NK-92 treated with Interleukin-12 subunit alpha and Interleukin-12 subunit beta, amount 100 ng/mL, for 24 hours (cell line): ENCODE measurements at regions not wholly inside any gene's neighbourhood (a gene's known extent, or its start where the extent isn't known, plus 50 kb on each side); places are given as distances from the start of the nearest gene placed in this dataset.
"Not testable (repeated sequence)": the region's sequence is repeated elsewhere in the genome, so short reads cannot be mapped to it uniquely, and the experiment has no call there.

Experiments
- DNase-seq: peaks from one replicate; lab custom pipeline; 2025; lab: John Stamatoyannopoulos, UW

- DNase-seq, result no peak
Observed at GRCh38 chr13:80952158-80952557, 611.2 kb upstream of the SPRY2 start.

DNA sequence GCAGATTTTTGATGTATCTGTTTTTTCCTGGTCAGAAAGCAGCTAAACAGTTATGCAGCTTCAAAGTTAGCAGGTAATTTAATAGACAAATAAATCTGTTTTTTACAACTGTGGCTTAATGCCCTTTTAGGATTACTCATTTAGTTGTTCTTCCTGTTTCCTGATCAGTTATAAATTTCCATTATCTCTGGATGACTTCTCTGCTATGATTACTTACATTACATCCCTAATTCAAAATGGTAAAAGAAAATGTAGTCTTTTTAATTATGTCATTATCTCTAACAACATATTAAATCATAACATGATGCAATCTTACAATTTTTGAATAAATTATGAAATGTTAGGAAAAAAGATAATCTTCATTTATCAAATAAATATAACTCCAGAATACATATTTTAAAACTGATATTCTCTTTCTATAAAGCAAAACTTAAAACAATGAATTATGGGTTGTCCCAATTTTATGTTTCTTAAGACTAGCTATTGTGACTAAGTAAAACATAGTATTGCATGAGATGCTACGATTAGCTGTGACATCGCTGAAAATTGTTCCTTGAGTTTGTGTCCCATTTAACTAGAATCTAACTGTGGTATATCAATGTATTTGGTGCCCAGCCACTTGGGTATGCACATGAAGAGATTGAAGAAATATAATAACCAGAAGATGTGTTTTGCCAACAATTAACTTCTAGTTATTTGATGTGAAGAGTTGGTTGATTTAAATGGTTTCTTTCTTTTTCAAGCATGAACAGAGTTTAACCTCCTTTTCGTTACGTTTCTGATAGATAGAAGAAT is 605.3 kb upstream of the SPRY2 start:
- no peak for DNase-seq

- DNase-seq, result no peak
Observed at GRCh38 chr13:80945328-80945727, 604.4 kb upstream of the SPRY2 start.

- no peak for DNase-seq
Observed at GRCh38 chr13:80939581-80939980, 598.7 kb upstream of the SPRY2 start.

DNA sequence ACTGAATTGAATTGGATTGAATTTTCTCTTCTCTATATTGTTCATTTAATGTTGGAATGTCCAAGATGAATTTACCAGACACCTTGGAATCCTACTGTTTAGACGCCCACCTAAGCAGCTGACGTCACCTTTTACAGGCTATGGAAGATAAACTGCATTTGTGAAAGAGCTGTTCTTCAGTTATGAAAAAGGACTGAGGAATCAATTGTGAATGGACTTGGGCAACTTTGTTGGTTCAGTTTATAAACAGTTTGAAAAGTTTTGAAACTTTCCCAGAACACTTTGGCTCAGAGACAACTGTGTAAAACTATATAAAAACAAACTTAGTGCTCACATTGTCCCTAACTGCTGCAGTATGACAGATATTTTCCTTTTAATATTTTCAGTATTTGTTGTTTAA is 590.8 kb upstream of the SPRY2 start:
- DNase-seq, result no peak

GRCh38 chr13:80931118-80931517 is 590.2 kb upstream of the SPRY2 start:
- DNase-seq, result no peak

DNA sequence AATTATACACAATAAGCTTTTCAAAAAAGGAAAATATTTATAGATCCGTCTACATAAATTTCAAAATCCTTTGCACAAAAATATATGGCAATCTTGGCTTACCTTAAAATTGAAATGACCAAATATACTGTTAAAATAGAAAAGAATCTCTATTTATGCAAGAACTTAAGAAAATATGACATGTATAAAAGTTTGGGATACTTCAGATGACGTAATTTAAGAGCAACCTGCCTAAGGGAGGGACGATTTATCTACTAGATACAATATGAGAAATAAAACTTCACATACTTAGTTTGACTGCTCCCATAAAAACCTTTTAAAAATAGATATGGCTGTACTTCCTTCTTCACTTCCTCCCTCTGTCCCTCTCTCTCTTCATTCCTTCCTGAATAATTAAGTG is 587.3 kb upstream of the SPRY2 start:
- DNase-seq, result no peak

DNA sequence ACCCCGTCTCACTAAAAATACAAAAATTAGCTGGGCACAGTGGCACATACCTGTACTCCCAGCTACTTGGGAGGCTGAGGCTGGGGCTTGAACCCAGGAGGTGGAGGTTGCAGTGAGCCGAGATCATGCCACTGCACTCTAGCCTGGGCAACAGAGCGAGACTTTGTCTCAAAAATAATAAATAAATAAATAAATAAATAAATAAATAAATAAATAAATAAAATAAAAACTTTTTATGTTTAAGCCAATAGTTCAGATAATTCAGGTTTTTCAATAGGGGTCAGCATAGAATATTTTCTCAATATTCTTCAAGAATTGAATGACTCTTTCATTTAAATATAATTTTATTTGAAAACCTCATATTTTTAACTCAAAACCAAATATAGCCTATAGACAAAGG is 585.1 kb upstream of the SPRY2 start:
- DNase-seq, result not testable (repeated sequence)

- no peak for DNase-seq
Observed at GRCh38 chr13:80924596-80924995, 583.7 kb upstream of the SPRY2 start.

GRCh38 chr13:80923907-80924306 is 583.0 kb upstream of the SPRY2 start:
- DNase-seq, result no peak

GRCh38 chr13:80921971-80922370 is 581.0 kb upstream of the SPRY2 start:
- DNase-seq, result no peak

GRCh38 chr13:80921541-80921940 is 580.6 kb upstream of the SPRY2 start:
- no peak for DNase-seq

GRCh38 chr13:80906860-80907259 is 565.9 kb upstream of the SPRY2 start:
- no peak for DNase-seq

- DNase-seq, result no peak
Observed at GRCh38 chr13:80904386-80904785, 563.5 kb upstream of the SPRY2 start.

DNA sequence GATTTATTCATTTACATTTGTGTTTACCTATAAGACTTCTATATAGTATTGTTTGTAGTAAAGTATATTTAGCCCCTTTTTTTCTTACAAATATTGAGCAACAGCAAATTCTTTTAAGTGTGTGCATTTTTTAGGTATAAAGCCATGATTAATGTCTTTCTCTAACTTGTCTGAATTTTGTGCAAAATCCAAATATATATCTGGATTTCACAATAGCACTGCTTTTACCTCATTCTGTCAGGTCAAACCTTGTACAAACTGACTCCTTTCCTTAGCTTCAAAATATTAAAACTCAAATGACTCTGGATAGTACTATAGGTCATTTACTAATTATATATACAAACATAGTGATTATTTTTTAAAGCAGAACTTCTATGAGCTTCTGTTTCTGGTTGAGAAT is 563.0 kb upstream of the SPRY2 start:
- no peak for DNase-seq

DNA sequence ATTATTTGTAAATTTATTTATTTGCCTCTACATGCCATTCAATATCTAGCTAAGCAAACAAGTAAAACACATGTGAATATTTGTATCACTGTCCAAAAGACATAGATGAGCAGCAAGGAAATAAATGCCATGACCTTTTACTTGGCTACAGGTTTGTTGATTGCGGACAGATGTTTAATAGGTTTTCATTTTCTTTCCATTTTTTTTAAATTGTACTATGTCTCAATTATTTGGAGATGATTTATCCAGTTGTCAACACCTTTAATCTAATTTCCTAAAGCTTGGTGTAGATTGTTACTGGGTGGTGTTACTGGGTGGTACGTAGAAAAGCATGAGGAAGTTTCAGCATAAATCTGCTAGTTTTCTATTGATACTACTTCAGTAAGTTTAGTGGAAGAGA is 560.6 kb upstream of the SPRY2 start:
- DNase-seq, result no peak

GRCh38 chr13:80901111-80901510 is 560.2 kb upstream of the SPRY2 start:
- no peak for DNase-seq

DNA sequence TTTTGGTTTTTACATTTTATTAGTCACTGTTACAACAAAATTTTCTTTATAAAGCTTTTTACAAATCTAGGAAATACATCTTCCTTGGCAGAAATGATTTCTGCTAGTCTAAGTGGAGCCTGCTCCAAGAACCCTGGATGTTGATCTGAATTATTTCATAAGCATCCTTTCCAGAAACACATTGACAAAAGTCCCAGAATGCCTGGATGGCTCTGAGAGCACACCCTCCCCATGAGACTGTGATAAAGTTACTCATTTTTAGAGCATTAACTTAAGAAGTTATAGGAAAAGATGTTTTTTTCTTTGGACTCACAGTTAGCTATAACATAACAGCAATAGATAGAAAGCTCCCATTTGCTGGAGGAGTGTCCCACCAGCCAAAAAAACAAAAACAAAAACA is 559.6 kb upstream of the SPRY2 start:
- DNase-seq, result no peak

GRCh38 chr13:80897641-80898040 is 556.7 kb upstream of the SPRY2 start:
- not testable (repeated sequence) for DNase-seq

DNA sequence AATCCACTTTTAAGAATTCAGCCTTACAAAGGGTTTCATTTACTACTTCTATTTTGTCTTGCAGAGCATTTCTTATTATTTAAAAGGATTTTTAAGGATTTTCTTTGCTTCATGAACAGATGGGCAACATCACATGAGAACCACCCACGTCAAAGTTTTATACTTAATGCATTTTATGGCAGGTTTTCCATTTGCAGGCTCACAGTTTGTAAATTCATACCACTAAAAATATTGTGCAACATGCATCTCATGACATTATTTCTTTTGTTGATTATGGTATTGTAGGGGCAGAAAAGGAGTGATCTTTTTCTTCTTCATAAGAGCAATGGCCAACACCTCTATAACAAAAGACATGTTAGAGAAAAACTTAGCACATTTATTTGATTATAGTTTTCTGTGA is 554.0 kb upstream of the SPRY2 start:
- no peak for DNase-seq

- no peak for DNase-seq
Observed at GRCh38 chr13:80889829-80890228, 548.9 kb upstream of the SPRY2 start.

GRCh38 chr13:80888390-80888789 is 547.5 kb upstream of the SPRY2 start:
- no peak for DNase-seq

DNA sequence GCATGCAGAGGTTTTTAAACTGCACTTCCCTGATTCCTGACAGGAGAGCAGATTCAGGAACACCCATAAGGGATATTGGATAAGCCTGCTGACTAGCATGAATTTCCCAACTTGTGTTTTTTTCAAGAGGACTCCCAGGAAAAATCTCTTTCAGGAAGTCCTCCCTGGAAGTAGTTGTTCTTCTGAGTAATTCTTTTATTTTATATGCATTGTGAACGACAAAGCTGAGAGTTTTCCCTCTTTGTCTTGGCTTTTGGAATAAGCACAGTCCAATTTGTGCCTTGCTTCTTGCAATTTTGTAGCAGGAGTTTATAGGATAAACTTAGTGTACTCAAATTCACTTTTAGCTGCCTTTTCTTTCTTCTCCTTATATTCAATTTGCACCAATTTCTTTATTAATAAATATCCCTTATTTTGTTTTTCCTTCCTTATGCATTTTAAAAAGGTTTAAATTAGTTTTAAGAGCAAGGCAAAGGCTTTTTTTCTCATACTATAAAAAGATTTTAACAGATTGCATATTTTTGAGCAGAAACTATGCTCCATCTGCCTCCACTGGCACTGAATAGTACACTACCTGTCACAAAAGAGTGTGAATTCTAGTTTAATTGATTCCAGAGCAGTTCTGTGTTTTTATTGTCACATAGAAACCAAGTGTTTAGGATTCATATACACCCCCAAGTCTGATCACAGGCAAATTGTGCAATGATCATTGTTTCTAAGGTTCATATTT is 543.3 kb upstream of the SPRY2 start:
- no peak for DNase-seq

DNA sequence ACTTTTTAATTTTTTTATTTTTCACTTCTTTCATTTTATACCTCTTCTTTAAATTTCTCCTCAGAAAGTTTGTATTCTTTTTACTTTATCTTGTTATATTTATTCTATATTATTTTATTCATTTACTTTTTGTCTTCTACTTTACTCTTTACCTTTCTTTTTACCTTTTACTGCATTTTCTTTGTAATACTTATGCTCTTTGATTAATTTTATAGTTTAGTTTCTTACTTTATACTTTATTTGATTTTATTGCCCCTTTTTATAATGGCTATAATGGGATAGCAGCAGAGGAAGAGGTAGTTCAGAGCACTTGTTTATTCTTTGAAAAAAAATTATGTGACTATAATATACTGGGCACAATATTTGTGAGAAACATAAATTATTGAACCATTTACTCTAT is 542.6 kb upstream of the SPRY2 start:
- DNase-seq, result no peak
